ENCODE measurements at regions not wholly inside any gene's neighbourhood (a gene's known extent, or its start where the extent isn't known, plus 50 kb on each side); places are given as distances from the start of the nearest gene placed in this dataset.

DNA sequence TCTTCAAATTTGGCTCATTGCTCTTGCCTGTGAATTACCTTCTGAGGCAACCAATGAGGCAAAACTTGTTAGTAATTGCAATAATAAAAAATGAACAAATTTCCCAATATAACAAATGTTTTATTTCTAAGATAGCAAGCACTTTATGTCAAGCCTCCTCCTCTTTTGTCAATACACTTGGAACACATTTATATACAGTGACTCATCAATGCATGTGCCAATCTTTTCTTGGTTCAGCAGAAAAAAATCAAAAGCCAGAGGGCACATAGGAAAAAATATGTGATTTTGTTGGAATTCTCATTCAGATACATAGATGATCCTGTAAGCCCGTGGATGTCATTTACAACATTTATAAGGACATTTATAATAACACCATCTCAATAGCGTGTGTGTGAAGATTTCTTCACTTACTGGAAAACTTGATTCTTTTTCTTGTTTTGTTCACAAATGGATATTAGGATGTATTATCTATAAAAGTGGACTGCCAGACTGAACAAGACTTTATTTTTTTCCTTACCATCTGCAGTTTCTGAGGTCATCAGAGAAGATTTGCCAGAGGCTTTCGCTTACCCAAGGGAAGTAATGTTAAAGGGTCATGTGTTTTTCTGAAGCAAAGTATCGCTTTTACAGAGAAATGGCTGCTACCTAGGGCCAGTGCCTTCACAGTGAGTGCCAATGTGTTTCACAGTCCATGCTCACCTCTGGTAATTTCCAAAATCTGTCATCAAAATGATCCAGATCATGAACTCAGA, 645.7 kb upstream of the PTBP2 start:
- no peaks in the 10 kb centered on the region for H3K9me1 ChIP-seq (ENCODE audit: control insufficient read depth, insufficient read depth, low read length)
- no peaks in the 10 kb centered on the region for H3K36me3 ChIP-seq (ENCODE audit: control insufficient read depth, insufficient read depth, low read length)
- no TSS peak for BruUV-seq (replicated peaks)
- H4K20me1 ChIP-seq (replicated peaks; ENCODE audit: control insufficient read depth, insufficient read depth, low read length): no peaks in the 10 kb centered on the region
- no peaks in the 10 kb centered on the region for H3K79me2 ChIP-seq (ENCODE audit: control insufficient read depth, insufficient read depth, low read length)
- FAIRE-seq: no peak
- no peak for ATAC-seq
- H2AFZ ChIP-seq (ENCODE audit: low read depth, low read length): no peak overlapping the region
- H3K4me2 ChIP-seq (ENCODE audit: insufficient read depth, low read length): no peak overlapping the region
- WGBS (ENCODE audit: insufficient coverage, low coverage, missing lambda C conversion rate): 2% methylated on average over 4 of the region's 4 CpGs
- H3K9me3 ChIP-seq (replicated peaks; ENCODE audit: control insufficient read depth, insufficient read depth, low read depth, low read length): no peaks in the 10 kb centered on the region; the same call in 1 of the 2 replicates
- DNase-seq (ENCODE audit: extremely low read depth in 1 of 4, low spot score in 3 of 4): no peak
- no peak overlapping the region for H3K9ac ChIP-seq (ENCODE audit: insufficient read depth in 1 of 2, low read depth in 2 of 2, low read length in 2 of 2)
- no peaks in the 10 kb centered on the region for H3K27me3 ChIP-seq (ENCODE audit: control insufficient read depth in 2 of 2, insufficient read depth in 2 of 2, low read length in 2 of 2)
- no peaks in the 10 kb centered on the region for H3K4me1 ChIP-seq (replicated peaks in 1 of 2; ENCODE audit: control insufficient read depth in 2 of 2, insufficient read depth in 2 of 2, low read length in 2 of 2)
- in situ Hi-C loops (cut with MboI) (no loop called here), intact Hi-C loops (cut with micrococcal nuclease) (no loop called here)
- H3K4me3 ChIP-seq: no peak overlapping the region
- ChIA-PET CTCF (ENCODE audit: low intra/inter-chr PET ratio) (no interaction called here), POLR2A (no interaction called here)
- H3K27ac ChIP-seq (ENCODE audit: extremely low read depth, low read depth, low read length): no peak overlapping the region
- TF ChIP-seq, protein P1, sequence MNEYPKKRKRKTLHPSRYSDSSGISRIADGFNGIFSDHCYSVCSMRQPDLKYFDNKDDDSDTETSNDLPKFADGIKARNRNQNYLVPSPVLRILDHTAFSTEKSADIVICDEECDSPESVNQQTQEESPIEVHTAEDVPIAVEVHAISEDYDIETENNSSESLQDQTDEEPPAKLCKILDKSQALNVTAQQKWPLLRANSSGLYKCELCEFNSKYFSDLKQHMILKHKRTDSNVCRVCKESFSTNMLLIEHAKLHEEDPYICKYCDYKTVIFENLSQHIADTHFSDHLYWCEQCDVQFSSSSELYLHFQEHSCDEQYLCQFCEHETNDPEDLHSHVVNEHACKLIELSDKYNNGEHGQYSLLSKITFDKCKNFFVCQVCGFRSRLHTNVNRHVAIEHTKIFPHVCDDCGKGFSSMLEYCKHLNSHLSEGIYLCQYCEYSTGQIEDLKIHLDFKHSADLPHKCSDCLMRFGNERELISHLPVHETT (CRISPR knock-in tag; conservative IDR thresholded peaks at IDR 0.05 in 1 of 2, IDR thresholded peaks at IDR 0.05 in 1 of 2): no peak
- no peak for TF ChIP-seq YBX1 (IDR thresholded peaks at IDR 0.05)
- TF ChIP-seq XRCC3 (IDR thresholded peaks at IDR 0.05): no peak
- TF ChIP-seq SIRT6 (IDR thresholded peaks at IDR 0.05; ENCODE audit: low read depth, low read length): no peak
- no peak for TF ChIP-seq ZNF3 (CRISPR knock-in tag; IDR thresholded peaks at IDR 0.05)
- TF ChIP-seq CBX1 (IDR thresholded peaks at IDR 0.05; ENCODE audit: low read depth): no peak
- TF ChIP-seq ZBTB17 (CRISPR knock-in tag; IDR thresholded peaks at IDR 0.05): no peak
- TF ChIP-seq, protein P2, sequence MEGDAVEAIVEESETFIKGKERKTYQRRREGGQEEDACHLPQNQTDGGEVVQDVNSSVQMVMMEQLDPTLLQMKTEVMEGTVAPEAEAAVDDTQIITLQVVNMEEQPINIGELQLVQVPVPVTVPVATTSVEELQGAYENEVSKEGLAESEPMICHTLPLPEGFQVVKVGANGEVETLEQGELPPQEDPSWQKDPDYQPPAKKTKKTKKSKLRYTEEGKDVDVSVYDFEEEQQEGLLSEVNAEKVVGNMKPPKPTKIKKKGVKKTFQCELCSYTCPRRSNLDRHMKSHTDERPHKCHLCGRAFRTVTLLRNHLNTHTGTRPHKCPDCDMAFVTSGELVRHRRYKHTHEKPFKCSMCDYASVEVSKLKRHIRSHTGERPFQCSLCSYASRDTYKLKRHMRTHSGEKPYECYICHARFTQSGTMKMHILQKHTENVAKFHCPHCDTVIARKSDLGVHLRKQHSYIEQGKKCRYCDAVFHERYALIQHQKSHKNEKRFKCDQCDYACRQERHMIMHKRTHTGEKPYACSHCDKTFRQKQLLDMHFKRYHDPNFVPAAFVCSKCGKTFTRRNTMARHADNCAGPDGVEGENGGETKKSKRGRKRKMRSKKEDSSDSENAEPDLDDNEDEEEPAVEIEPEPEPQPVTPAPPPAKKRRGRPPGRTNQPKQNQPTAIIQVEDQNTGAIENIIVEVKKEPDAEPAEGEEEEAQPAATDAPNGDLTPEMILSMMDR (IDR thresholded peaks at IDR 0.05 in 2 of 3, conservative IDR thresholded peaks at IDR 0.05 in 1 of 3; ENCODE audit: insufficient read depth in 2 of 3, low read depth in 1 of 3, low read length in 3 of 3): no peak
- TF ChIP-seq, protein P3, sequence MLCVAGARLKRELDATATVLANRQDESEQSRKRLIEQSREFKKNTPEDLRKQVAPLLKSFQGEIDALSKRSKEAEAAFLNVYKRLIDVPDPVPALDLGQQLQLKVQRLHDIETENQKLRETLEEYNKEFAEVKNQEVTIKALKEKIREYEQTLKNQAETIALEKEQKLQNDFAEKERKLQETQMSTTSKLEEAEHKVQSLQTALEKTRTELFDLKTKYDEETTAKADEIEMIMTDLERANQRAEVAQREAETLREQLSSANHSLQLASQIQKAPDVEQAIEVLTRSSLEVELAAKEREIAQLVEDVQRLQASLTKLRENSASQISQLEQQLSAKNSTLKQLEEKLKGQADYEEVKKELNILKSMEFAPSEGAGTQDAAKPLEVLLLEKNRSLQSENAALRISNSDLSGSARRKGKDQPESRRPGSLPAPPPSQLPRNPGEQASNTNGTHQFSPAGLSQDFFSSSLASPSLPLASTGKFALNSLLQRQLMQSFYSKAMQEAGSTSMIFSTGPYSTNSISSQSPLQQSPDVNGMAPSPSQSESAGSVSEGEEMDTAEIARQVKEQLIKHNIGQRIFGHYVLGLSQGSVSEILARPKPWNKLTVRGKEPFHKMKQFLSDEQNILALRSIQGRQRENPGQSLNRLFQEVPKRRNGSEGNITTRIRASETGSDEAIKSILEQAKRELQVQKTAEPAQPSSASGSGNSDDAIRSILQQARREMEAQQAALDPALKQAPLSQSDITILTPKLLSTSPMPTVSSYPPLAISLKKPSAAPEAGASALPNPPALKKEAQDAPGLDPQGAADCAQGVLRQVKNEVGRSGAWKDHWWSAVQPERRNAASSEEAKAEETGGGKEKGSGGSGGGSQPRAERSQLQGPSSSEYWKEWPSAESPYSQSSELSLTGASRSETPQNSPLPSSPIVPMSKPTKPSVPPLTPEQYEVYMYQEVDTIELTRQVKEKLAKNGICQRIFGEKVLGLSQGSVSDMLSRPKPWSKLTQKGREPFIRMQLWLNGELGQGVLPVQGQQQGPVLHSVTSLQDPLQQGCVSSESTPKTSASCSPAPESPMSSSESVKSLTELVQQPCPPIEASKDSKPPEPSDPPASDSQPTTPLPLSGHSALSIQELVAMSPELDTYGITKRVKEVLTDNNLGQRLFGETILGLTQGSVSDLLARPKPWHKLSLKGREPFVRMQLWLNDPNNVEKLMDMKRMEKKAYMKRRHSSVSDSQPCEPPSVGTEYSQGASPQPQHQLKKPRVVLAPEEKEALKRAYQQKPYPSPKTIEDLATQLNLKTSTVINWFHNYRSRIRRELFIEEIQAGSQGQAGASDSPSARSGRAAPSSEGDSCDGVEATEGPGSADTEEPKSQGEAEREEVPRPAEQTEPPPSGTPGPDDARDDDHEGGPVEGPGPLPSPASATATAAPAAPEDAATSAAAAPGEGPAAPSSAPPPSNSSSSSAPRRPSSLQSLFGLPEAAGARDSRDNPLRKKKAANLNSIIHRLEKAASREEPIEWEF (CRISPR knock-in tag; IDR thresholded peaks at IDR 0.05): no peak
- no peak for TF ChIP-seq FOSL1 (tag; conservative IDR thresholded peaks at IDR 0.05)
